Skin of body (tissue), 1 donor: ENCODE measurements at regions not wholly inside any gene's neighbourhood (a gene's known extent, or its start where the extent isn't known, plus 50 kb on each side); places are given as distances from the start of the nearest gene placed in this dataset.
"Not testable (repeated sequence)": the region's sequence is repeated elsewhere in the genome, so short reads cannot be mapped to it uniquely, and the experiment has no call there.

Source experiments
- DNase-seq: peaks from one replicate; lab custom pipeline; 2025; lab: John Stamatoyannopoulos, UW

DNA sequence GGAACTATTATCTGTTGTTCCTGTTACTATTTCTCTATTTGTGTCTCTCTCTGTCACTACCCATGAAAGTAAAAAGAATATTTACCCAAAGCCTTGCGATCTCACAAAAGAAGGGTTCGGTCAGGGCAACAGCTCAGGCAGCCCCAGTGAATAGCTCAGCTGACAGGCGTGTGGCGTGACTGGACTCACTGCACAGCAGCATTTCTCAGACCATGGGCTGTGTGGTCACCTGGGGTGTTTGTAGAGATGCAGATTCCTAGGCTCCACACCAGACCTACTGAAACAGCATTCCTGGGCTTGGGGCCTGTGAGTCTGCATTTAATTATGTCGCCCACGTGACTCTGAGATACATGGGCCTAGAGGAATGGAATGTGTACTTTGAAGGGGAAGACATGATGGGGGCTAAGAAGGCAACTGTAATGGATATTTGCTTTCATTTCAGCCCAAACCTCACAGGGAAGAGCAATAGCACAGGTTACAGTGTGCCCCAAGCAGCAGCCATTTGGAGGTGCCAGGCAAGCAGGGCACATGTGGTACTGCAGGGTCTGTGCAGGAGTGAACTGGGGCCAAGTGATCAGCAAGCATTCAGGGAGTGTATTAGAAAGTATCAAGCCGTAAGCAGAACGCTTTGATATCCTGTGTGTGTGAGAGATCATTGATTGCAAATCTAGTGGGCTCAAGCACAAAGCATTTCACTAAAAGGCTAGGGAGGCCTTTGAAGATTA, 90.4 kb upstream of the RBMS1 start:
- DNase-seq: no peak

DNA sequence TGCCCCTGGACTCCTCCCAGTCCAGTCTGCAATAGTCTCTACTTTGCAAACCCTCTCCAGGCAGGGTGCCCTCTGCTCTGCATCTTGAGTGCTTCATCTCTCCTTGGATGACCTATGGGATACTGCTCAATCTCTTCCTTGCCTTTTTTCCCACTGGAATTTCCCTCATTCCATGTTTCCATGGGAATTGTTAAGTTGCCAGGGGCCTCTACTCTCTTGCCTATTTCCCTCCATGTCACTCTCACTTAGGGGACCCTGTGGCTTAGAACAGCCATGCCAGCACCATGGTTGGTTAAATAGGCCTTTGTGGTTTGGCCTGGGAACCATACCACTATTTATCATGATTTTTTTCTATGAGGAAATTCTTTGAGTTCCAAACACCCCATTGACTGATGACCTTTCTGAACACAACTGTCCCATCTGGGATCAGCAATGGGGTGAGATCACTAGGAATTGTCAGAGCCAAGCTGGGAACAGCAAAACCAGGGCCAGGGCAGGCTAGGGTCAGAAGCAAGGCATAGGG, 91.4 kb upstream of the RBMS1 start:
- no peak for DNase-seq

DNA sequence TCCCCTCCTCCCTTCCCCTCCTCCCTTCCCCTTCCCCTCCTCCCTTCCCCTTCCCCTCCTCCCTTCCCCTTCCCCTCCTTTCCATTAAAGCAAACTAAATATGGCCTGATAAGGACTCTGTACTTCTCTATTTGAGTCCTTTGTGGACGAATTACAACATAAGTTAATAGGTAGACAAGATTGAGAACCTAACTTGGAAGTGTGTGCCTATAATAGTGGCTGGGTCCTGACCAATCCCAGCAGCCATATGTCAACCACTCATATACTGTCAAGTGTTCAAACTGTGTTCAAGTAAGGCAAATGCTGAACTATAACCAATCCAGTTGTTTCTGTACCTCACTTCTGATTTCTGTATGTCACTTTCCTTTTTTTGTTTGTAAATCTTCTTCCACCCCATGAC, 97.1 kb upstream of the RBMS1 start:
- DNase-seq: no peak

DNA sequence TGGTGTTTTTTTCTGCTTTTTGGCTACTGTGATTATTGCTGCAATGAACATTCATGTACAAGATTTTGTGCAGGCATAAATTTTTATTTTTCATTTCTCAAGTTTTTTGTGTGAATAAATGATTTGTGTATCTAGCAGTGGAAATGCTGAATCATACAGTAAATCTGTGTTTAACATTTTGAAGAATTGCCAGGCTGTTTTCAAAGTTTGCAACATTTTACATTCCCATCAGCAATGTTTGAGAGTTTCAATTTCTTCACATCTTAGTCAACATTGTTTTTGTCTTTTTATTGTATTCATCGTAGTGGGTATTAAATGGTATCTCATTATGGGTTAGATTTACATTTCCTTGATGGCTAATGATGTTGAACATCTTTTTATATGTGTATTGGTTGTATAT, 98.8 kb upstream of the RBMS1 start:
- DNase-seq: no peak

DNA sequence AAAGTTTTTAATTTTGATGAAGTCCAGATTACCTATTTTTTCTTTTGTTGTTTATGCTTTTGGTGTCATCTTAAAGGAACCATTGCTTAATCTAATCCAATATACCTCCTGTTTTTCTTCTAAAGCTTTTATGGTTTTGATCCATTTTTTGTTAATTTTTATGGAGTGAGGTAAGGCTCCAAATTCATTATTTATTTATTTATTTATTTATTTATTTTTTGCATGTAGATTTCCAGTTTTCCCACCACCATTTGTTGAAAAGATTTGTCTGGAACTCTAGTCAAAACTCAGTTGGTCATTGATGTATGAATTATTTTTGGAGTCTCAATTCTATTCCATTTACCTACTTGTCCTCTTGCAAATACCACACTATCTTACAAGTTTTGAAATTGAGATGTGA, 99.4 kb upstream of the RBMS1 start:
- no peak for DNase-seq

DNA sequence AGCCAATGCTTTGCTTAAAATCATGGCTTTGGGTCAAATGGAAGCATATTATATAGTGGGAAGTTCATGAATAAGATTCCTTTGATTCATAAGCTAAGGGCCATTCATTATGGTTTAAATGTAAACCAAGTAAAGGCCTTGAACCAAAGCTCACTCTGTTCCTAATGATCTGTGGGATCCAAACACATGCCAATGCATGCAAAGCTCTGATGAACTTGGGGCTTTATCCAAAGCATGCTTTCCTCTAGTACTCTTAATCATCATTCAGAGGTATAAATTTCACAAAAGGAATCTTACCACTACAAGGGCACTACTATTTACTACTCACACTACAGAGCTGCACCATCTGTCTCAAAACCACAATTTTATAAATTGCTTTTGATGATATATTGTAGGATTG, 102.8 kb upstream of the RBMS1 start:
- no peak for DNase-seq

DNA sequence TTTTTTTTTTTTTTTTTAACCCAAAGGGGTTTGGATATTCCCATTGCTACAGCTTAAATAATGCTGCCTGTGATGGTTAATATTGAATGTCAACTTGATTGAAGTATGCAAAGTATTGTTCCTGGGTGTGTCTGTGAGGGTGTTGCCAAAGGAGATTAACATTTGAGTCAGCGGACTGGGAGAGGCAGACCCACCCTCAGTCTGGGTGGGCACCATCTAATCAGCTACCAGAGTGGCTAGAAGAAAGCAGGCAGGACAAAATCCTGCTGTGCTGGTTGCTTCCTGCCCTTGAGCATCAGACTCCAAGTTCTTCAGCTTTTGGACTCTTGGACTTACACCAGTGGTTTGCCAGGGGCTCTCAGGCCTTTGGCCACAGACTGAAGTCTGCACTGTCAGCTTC, 106.8 kb upstream of the RBMS1 start:
- DNase-seq: not testable (repeated sequence)

DNA sequence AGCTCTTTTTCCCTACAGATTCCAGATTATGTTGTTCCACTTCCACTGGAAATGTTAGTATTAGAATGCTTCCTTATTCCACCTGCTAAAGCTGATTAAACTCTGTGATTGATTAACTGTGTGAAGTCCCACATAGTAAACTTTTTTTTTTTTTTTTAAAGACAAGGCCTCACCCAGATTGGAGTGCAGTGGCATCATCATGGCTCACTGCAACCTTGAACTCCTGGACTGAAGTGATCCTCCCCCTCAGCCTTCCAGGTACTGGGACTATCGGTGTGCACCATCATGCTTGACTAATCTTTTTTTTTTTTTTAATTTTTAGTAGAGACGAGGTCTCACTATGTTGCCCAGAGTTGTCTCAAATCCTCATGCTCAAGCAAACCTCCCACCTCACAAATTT, 108.5 kb upstream of the RBMS1 start:
- no peak for DNase-seq

DNA sequence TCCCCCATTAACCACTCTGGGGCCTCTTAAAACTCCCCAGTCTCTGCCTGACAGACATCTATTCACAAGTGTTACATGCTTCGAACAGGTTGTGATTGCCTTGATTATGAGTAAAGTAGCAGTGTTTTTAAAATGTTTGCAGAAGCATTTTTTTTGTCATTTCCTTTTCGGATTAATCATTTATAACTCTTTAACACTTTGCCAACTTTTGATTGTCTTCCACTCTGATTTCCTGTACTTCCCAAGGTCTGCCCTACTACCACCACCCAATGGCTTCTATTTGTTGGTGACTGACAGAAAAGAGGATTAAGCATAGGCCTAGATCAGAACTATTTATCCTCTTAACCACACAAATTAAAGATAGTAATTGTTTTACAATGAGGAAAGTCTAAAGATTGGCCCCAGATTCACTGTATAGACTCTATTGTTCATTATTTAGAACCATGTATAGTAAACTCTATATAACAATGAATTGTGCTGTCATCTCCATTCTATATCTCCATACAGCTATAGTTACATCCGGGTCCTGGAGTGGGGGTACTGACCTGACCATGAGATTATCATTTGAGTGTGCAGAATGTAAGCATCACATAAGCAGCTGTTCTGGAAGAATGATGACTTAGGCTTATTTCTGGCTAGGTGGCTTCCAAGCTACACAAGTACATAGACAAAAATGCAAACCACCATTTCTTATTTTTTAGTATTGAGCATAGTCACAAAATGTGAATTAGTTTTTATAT, 110.3 kb upstream of the RBMS1 start:
- DNase-seq: no peak

DNA sequence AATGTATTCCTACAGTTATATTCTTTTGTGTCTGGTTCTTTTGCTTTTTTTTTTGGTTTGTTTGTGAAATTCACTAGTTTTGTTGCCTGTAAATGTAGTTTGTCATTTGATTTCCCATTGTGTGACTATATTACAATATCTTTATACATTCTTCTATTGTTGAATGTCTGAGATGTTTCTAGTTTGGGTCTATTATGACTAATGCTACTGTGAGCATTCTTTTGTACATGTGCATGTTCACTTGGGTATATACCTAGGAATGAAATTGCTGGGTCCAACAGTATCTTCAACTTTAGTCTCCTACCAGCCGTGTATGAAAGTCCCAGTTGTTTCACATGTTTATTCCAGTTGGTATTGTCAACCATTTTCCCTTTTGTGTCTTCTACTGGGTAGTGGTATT, 112.7 kb upstream of the RBMS1 start:
- DNase-seq: no peak

DNA sequence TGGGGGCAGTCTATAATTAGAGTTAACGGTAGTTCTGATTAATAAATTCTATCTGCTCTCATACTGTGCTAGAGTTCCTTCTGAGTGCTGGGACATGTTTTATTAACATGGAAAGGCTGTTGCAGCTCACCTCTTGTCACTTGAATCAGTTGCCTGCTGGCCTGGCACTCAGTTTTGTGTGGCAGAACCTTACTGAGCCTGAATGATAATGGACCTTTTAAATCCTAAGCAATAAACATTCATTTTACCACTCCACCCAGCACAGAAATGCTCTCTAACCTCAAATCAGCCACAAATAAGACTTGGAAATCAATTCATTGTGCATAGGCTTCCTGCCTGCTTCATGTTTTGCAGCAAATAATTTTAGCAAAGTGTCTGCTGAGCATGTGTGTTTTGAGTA, 115.0 kb upstream of the RBMS1 start:
- DNase-seq: peak; percentile 70

DNA sequence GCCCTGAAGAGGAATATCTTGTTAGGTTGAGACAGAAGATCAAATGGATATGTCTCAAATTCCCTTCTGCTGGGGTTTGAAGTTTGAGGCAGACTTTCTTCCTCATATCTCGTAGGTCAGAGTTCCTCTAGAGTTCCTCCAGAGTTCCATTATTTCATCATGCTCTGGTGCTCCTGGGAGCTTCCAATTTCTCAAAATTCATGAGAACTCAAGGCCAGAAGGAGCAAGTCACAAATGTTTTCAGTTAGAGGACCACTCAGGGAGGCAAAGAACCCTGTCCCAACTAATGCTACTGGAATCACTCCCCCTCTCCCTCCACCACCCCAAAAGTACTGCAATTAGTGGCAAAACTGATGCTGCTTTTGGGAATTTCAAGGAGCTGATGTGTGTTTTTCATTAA, 115.7 kb upstream of the RBMS1 start:
- peak; percentile 30 for DNase-seq

DNA sequence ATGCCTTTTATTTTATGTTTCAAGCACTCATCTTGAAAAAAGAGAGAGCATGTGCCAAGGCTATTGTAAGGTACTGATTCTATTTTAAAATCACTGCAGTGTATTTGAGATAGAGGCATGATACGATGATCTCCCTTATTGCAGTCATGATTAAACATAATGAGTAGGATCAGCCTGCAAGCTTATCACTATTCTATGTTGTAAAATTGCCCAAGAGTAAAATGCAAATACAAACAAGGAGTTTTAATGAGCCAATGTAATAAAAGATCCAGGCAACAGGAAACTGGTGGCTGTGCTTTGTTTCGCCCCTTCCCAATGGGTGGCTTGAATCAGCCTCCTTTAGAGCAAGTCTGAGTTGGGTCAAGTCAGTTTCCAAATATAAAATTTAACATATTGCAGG, 116.4 kb upstream of the RBMS1 start:
- DNase-seq: no peak

DNA sequence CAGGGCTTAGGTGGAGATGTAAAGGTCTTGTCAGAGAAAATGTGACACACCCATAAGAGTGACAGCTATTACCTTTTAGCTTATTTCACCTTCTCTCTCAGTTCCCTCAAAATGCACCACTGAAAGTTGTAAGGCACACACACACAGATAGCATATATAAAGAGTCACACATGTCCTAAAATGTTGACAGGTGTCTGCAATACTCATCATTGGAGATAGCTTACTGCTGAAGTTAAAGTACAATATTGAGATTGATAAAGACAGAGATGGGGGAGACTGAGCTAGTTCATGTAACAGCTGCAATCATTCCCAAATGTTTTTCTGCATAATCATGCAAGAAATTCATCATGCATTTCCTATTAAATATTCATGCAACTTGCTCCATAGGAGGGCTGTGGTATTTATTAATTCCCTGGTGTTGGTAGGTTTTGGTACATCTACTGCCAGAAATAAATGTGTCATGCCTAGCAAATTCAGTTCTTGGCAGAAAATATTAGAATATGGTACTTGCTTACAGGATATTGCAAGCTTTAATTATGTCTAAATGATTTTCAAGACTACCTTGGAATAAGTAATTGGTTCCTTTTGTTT, 118.8 kb upstream of the RBMS1 start:
- no peak for DNase-seq

DNA sequence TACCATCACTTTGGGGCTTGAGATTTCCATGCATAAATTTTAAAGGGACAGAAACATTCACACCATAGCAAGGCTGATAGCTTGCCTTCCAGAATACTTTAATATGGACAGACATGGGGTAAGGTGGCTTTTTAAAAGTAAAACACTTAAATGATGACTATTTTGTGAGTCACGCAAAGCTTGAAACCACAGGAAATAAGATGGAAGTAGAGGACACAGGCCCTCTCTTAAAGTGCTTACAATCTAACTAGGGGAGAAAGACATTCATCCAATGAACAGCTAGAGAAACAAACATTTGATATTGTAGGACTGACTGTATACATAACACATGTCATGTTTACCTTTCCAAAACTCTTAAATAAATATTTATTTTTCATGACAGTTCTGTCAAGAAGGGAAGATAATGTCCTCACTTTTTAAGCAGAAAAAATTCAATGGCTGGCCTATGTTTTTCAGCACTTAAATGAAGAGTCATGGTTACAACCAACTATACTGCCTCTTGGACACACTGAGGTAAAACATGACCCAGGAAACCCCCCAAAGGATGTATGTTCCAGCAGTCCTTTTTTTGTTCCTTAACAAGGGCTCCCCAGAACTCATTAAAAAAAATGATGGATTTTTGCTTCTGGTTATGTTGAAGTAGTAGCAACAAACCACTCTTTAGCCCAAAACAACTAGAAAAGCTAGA, 120.0 kb upstream of the RBMS1 start:
- no peak for DNase-seq

DNA sequence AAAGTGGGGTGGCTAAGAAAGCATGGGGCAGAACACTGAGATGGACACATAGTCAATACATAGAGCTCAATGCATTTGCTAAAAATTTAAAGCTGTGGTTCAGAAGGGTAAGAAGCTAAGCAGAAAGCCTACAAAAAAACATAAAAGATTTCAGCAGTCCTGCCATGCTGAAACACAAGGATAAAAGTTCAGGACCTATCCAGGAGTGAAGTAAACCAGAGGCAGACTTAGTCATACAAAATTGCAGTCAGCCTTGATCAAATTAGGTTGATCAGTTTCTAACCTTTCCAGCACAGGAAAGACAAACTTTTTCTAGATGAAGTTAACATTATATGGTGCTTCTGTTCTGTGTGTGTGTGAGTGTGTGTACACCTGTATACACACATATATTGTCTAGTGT, 120.8 kb upstream of the RBMS1 start:
- DNase-seq: no peak

DNA sequence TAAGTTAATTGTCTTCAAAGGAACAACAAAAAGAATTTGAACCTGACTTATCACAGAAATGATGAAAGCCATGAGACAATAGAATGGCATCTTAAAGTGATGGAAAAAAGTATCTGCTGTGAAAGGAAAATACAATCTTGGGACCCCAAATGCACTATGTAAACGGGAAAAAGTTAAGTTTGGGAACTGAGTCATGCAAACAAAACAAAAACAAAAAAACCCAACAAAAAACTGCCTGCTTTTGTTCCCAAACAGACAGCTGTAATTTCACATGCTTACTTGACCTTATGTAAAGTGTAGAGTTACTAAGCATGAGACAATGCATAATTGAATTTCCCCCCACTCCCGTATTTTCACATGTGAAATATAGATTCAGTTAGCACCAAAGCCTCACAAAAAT, 122.1 kb upstream of the RBMS1 start:
- DNase-seq: no peak

DNA sequence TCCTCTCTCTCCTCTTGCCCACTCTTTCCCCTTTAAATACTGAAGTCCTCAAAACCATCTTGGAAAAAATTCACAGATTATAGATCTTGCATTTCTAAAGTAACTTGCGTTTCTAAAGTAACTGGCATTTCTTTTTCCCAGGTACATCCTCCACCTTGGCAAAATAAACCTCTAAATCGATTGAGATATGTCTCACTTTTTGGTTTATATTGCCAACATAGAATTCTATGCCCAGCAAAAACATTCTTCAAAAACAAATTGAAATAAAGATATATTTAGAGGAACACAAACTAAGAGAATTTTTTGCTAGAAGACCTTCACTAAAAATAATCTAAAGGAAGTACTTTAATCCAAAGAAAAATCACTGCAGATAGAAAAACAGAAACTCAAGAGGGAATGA, 122.5 kb upstream of the RBMS1 start:
- DNase-seq: no peak

DNA sequence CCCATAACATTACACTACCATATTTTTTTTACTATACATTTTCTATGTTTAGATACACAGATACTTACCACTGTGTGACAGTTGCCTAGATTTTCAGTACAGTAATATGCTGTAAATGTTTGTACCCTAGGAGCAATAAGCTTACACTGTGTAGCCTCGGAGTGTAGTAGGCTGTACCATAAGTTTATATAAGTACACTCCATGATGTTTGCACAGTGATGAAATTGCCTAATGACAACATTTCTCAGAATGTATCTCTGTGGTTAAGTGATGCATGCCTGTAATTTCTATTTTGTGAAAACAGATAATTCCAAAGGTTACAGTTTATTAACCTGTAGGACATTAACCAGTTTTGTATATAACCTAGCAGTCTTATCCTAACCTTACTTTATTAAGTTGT, 128.1 kb upstream of the RBMS1 start:
- no peak for DNase-seq

DNA sequence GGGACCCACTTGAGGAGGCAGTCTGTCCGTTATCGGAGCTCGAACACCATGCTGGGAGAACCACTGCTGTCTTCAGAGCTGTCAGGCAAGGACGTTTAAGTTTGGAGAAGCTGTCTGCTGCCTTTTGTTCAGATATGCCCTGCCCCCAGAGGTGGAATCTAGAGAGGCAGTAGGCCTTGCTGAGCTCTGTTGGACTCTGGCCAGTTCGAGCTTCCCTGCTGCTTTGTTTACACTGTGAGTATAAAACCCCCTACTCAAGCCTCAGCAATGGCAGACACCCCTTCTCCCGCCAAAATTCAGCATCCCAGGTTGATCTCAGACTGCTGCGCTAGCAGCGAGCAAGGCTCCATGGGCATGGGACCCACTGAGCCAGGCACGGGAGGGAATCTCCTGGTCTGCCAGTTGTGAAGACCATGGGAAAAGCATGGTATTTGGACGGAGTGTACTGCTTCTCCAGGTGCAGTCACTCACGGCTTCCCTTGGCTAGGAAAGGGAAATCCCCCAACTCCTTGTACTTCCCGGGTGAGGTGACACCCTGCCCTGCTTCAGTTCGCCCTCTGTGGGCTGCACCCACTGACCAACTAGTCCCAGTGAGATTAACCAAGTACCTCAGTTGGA, 134.5 kb upstream of the RBMS1 start:
- not testable (repeated sequence) for DNase-seq

DNA sequence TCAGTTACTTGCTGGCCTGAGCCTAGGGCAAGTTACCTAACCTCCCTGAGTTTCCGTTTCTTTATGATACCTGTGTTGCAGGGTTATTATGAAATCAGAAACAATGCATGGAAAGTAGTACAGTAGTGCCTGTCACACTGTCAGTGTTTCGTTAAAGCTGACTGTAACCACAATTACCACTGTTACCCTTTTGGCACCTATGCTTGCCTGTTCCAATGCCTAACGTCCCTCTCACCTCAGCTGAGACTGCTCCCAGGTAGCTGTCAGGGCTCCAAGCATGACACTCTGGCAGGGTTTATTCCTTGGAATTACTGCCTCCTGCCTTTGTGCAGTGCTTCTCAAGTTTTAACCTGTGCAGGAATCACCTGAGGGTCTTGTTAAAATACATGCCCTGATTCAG, 135.2 kb upstream of the RBMS1 start:
- DNase-seq: no peak
